Fibroblast of peridontal ligament (primary cell): ENCODE measurements at regions not wholly inside any gene's neighbourhood (a gene's known extent, or its start where the extent isn't known, plus 50 kb on each side); places are given as distances from the start of the nearest gene placed in this dataset.

Experiments
- DNase-seq: peaks from one replicate; pipeline ENCODE4 v3.0.0-alpha.2; 2010; ENCODE audit errors: extremely low read depth

GRCh38 chr12:58988643-58989344 lies 68.5 kb upstream of the LRIG3 start:
- DNase-seq = no peak

- DNase-seq = no peak
Measured at GRCh38 chr12:58981961-58982360, 61.7 kb upstream of the LRIG3 start.

- no peak for DNase-seq
Measured at GRCh38 chr12:58980768-58981167, 60.5 kb upstream of the LRIG3 start.

- DNase-seq = no peak
Measured at GRCh38 chr12:58978717-58979116, 58.4 kb upstream of the LRIG3 start.

GRCh38 chr12:58977476-58977875 lies 57.2 kb upstream of the LRIG3 start:
- DNase-seq = no peak

- no peak for DNase-seq
Measured at GRCh38 chr12:58976146-58976545, 55.8 kb upstream of the LRIG3 start.
